Stimulated activated CD8-positive, alpha-beta memory T cell treated with anti-CD3 and anti-CD28 coated beads, Interleukin-7, amount 100 ng/mL, for 4 hours (primary cell): ENCODE measurements at regions not wholly inside any gene's neighbourhood (a gene's known extent, or its start where the extent isn't known, plus 50 kb on each side); places are given as distances from the start of the nearest gene placed in this dataset.
"Not testable (repeated sequence)": the region's sequence is repeated elsewhere in the genome, so short reads cannot be mapped to it uniquely, and the experiment has no call there.

Experiments used
- DNase-seq, 2 donors: peaks; one replicate each; pipeline ENCODE4 v3.0.0-alpha.2; 2020; ENCODE audit warnings: low read depth in 2 of 2

DNA sequence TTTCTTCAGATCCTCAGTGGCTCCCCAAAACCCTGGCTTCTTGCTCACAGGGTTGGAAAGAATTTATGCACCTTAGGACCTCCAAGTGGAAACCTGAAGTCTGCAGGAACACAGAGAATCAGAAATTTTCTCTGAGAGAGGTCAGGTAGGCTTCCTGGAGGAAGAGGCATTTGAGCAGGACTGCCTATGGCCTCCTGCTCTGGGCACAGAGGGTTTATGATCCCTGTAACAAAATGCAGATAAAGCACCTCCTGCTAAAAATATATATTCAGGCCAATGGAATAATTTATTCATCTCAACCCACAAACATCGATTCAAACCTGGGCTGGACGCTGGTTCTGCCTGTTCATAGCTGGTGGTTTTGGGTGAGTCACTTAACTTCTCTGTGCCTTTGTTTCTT, 68.1 kb upstream of the FGF3 start:
- no peak for DNase-seq

DNA sequence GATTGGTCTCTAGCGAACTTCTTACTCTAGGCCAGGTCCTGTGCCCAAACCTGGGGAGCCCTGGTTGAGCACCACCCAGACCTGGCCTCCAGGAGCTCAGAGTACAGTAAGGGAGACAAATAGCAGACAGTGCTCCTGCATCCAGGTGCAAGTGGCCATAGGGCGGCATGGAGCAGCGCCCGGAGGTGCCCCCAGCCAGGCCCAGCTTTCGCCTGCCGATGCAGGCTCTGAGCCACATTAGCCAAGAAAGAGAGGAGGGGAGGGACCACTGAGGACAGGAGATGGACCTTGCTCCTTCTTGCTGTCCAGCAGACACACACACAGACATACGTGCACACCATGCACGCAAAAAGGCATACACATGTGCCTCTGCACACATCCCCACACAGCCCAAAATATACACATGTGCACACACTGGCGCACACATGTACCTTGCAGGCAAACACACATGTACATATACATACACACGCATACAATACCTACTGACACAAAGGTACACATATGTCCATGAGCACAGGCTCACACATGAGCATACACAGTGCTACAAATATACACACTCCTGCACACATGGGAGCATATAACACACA, 68.7 kb upstream of the FGF3 start:
- no peak for DNase-seq

DNA sequence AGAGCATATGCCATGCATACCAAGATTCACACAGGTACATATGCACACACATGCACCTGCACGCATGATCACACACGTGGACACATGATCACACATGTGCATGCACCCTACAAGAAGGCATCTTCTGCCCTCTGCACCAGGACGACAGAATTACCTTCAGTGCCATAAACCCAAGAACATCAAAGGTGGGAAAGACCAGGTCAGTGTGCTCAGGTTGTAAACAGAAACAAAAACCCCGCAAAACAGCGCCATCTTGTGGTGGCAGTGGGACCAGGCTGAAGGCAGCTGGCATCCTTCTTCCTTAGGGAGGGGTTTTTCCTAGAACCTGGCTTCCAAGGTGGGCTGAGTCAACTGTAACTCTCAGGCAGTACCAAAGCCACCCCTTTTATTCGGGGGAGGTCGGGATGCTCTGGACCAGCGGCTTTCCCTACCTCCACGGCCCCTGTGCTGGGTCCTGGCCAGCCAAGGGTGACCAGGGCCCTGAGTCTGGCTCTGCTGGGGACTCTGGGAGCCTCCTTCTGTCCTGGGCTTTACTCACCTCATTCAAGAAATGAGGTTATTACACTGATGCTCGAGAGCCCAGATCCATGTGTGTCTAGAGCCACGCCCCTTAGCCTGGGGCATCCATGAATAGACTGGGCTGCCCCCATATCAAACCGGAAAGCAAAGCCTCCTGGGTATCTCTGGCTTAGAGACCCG, 69.4 kb upstream of the FGF3 start:
- peak; percentile 24 to 25 for DNase-seq

DNA sequence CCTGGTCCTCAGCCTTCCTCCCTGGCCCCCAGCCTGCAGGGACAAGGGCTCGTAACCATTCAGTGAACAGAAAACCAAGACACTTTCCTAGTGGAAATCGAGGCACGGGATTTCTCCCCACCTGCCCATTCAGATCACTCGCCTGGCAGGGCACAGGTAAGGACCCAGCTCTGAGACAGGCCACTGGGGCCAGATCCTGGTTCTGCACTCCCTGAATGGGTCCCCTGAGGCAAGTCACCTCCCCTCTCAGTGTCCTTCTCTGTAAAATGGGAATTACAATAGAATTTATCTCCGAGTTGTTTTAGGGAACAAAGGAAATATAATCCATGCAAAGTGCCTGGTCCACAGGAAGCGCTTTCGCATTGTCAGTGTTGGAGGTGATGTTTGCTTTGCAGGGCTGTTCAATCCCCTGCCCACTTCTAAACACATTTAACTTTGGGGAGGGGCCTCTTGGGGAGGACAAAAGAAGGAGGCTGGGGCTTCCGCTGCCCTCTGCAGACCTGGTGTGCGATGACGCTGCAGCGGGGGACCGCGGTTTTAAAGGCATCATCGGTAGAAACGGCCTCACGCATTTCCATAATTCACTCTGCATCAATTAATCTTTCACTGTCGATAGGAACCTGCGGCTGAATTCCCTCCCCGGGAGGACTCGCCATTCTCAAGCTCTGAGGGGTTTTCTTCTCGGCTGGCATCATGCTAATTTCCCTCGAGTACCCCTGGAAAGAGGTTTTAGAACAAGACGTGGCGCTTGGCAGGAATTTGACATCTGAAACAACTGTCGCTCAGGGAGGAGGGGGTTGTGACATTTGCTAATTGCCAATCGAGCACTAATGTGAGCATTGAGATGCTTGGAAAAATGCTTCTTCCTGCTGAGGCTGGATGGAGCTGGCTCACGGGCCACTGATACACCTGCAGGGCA, 70.4 kb upstream of the FGF3 start:
- no peak for DNase-seq

DNA sequence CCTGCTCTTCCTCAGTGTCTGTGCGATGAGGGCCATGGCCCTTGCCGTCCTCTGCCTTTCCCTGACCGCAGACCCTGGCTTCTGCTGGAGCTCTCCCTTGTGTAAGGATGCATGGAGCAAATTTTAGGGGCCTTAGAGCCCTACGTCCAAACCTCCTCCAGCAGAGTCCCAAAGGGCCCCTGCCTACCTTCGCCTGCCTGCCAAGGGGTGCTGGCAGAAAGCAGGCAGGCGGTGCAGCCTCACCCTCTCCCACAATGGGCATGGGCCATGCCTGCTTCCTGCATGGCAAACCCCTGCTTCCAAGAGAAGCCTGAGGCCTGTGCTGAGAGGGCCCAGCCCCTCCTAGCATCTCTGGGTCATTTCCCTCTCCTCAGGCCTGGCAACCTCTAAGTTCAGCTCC, 71.3 kb upstream of the FGF3 start:
- no peak for DNase-seq

DNA sequence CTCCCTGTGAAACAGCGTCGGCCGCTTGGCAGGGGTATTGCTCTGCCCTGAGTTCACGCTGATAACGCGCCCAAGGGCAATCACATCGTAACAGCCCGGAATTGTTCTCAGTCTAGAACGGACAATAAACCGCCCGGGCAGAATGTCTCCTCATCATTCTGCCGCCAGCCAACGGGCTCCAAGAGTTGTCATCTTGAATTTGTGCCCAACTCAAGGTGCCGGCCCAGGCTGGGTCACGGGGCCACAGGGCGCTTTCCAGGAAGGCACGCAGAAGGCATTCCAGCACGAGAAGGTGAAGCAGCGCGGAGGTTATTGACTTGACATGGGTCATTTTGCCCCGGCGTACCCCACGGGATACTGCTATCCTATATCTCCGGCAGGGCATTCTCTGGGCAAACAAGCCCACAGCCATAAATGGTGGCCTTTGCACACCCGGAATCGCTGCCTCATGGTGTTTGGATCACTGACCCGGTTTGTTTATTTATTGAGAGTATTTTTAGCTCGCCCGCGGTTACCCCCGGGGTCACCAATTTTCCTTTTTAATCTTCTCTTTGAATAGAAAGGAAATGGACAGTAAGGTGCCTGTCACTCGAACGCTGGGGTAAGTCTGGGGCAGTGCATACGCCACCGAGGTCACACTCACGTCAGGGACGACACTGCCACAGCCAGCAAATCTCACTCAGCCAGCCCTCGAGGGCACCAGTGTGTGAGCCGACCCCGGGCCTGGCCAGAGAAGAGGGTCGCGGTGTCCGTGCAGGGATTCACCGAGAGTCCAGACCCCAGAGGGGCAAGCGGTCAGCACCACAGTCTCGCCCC, 72.4 kb upstream of the FGF3 start:
- DNase-seq: no peak

DNA sequence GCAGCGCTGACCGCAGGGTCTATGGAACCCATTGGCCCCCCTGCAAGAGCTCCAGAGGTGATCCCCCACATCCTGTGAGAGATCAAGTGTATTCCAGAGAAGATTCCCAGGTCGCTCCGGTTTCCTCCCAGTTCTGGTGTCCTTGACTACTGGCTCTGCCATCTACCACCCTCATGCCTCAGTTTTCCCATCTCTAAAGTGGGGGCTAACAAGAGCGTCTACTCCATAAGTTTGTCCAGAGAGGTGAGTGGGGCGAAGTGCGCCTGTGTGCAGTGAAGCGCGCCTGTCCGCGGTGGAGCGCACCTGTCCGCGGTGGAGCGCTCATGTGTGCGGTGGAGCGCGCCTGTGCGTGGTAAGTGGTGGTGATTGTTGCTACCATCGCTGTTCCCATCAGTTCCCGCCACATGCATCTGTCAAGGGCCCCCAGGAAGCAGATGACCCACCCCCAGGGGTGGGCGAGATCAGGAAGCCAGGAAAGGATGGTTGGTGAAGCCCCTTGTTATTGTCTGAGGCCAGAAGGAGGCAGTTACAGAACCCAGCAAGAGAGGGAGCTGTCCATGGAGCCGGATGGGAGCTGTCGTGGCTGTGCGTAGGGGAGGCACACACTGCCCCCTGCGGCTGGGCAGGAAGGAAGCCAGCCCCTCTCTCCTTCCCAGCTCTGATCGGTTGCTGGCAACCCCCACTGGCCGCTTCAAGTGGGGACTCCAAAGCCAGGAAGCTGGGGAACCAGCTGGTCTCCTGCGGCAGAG, 73.2 kb upstream of the FGF3 start:
- no peak for DNase-seq

DNA sequence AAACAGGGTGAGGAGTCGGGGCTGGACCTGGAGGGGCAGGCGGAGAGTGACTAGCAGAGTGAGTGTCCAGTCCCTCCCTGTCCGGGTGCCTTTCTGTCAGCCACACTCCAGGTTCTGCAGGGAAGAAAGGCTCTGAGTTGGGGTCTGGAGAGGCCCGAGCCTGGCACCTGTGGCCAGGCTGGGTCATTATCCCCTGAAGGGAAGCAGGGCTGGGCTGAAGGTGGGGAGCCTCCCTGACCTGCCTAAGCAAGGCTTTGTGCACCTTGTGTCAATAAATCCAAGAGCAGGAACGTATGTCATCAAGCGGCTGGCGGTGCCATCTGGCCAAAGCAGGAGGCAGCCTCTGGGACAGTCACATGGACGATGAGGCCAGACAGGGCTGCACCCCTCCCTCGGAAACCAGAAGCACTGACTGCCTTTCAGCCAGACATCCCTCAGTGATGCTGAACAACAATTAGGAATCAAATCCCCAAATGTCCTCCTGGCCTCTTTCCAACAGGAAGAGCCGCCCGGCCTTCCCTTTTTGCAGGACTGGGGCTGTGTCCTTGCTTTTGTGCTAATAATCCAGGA, 73.9 kb upstream of the FGF3 start:
- DNase-seq: no peak

DNA sequence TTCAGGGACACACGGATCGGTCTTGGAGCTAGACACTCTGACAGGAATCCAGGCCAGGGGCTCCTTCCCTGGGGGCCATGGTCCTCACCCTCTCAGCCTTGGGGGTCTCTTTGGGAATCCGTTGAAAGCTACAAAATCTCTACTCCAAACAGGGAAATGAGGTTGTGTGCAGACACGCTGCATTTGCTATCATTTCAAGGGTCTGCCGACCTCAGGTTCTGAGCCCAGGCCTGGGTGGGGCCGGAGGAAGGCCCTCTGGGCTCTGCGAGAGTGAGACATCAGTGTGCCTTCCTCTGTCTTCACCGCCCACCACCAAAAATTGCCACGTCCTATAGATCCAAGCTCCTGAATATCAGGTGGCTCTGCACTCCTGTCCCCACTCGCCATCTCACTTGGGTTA, 74.4 kb upstream of the FGF3 start:
- DNase-seq: no peak

DNA sequence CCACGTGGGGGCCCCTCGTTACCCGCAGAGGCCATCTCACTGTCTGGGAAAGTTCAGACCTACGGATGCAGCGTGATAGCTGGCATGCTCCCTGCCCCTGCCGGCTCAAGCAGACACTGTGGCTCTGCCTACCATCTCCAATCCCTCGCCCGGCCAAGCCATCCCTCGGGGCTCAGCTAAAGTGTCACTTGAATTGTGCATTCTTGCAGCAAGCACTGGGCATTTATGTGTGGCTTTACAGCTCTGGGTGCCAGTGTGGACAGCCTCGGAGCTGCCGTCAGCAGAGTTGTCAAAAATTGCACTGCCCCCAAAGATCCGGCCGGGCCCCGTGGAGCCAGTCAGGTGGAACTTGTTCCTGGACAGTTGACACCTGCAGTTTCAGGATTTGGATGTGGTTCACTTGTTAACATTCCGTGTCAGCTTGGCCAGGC, 75.0 kb upstream of the FGF3 start:
- no peak for DNase-seq

DNA sequence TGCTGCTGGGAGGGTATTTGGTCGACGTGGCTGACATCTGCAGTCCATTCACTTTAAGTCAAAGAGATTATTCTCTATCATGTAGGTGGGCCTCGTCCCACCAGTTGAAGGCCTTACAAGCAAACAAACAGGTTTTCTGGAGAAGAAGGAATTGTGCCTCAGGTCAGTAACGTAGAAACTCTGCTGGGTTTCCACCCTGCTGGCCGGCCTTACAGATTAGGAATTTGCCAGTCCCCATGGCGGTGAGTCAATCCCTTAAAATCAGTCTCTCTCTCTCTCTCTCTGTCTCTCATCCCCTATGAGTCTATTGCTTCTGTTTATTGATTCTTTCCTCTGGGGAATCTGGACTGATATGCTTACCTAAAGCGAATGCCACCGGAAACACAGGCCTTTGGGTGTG, 75.4 kb upstream of the FGF3 start:
- no peak for DNase-seq

DNA sequence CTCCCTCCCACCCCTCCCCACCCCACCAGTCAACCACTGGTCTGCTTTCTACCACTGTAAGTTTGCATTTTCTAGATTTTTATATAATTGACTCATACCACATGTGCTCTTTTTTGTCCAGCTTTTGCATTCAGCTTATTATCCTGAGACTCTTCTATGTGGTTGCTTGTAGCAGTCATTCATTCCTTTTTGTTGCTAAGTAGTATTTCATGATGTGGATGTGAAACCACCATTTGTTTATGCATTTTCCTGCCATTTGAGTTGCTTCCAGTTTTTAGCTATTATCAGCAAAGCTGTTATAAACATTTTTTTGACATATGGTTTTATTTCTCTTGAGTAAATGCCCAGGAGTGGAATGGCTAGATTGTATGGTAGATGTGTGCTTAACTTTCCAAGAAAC, 77.0 kb upstream of the FGF3 start:
- no peak for DNase-seq

DNA sequence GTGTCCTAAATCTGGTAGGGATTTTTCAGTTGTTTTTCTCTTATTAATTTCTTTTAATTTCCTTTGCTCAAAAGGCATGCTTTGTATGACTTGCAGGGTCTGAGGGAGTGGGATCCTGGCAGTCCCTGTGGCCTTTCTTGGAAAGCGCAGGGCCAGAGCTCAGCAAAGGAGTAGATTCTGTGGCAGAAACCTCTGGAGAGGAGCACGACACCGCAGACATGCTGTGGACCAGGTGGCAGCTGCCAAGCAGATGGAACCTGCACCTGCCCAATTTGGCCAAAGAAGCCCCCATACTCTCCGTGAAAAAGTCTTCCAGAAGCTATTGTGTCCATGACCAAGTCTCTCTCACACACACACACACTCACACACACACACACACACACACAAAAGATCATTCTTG, 78.9 kb upstream of the FGF3 start:
- no peak for DNase-seq

DNA sequence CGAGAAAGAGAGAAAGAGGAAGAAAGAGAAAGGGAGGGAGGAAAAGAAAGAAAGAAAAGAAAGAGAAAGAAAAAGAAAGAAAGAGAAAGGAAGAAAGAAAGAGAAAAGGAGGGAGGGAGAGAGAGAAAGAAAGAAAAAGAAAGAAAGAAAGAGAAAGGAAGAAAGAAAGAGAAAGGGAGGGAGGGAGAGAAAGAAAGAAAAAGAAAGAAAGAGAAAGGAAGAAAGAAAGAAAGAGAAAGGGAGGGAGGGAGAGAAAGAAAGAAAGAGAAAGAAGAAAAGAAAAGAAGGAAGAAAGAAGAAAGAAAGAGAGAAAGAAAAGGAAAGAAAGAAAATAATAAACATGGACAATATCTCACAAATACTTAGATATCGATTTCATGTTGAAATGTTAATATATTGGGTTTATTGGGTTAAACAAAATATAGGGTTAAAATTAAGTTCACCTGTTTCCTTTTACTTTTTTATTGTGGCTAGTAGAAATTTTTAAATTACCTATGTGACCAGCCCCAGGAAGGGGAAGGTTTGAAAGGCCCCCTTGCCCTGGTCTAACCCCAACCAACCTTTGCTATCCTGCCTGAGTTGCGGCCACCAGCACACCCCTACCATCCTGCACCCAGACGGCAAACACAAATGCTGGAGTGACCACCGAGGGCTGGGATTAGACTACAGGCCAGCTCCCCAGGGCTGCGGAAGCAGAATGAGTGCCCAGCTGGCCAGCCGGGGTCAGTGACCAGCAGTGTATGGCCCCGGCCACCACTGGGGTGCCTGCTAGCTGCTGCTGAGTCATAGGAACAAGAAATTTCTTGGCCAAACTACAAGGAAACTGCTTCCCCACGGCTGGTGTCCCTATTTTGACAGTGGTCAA, 81.0 kb upstream of the FGF3 start:
- DNase-seq: no peak

DNA sequence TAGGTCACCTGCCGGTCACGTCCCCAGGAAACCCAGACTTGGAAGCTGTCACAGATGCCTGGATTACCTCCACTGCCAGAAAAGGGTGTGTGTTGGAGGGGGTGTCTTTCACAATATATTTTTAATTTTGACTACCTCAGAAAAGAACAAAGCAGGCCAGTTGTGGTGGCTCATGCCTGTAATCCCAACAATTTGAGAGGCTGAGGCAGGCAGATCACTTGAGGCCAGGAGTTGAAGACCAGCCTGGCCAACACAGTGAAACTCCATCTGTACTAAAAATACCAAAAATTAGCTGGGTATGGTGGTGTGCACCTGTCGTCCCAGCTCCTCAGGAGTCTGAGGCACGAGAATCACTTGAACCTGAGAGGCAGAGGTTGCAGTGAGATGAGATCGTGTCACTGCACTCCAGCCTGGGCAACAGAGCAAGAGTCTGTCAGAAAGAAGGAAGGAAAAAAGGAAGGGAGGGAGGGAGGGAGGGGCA, 81.6 kb upstream of the FGF3 start:
- not testable (repeated sequence) for DNase-seq

DNA sequence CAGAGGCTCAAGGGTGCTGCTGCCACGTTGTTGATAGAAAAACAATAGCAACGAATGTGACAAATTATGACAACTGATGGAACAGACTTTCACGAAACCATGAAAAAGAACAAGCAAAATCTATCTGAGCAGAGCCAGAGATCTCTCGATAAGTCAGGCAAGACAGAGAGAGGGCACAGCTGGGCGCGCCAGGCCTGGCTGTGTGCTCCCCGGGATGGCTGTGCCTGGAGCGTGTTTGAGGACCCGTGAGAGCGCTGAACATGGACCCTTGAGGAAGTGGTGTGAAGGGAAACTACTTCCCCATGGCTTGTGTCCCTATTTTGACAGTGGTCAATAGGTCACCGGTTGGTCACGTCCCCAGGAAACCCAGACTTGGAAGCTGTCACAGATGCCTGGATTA, 83.1 kb upstream of the FGF3 start:
- no peak for DNase-seq

DNA sequence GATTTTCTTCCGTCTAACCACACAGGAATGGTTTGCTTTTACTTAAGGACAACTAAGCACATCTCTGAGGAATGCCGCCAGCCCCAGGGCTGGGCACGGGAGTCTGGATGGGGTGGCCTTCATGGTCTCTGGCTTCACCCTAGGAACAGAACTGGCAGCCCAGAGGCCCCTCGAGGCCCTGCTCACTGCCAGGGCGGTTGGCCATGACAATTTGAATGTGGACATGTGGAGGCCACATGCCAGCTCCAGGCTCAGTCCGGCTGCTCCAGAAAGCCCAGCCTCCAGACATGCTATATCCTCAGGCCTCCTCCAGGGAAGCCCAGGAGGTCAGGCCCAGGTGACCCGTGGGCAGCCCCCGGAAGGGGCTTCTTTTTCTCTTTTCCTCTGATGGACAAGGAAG, 84.0 kb upstream of the FGF3 start:
- DNase-seq: no peak

DNA sequence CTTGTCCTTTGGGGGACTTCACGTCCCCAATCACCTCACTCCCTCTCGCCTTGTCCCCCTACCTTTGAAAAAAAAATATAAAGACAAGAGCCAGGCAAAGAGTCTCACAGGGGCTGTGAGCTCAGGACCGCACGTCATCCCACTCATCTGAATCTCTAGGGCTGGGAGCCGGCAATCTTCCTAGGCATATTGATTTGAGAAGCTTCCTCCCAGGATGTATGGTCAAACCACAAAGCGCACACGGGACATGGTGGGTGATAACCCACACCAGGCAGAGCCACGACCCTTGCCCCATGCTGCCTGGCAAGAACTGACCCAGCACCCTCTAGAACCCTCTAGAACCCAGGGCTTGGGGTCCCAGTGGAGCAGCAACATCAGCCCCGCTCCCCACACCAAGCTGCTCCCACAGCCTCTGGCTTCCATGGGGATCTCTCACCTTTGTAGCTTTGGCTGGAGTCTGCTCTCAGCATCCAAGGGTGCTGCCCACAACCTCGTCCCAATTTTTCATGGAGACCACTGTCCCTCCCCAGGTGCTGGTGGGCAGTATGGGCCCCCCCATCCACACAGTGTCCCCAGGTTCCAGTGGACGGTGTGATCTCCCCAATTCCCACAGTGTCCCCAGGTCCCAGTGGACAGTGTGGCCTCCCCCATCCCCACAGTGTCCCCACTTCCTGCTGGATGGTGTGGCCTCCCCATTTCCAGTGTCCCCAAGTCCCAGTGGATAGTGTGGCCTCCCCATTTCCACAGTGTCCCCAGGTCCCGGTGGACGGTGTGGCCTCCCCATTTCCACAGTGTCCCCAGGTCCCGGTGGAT, 85.2 kb upstream of the FGF3 start:
- DNase-seq: no peak

DNA sequence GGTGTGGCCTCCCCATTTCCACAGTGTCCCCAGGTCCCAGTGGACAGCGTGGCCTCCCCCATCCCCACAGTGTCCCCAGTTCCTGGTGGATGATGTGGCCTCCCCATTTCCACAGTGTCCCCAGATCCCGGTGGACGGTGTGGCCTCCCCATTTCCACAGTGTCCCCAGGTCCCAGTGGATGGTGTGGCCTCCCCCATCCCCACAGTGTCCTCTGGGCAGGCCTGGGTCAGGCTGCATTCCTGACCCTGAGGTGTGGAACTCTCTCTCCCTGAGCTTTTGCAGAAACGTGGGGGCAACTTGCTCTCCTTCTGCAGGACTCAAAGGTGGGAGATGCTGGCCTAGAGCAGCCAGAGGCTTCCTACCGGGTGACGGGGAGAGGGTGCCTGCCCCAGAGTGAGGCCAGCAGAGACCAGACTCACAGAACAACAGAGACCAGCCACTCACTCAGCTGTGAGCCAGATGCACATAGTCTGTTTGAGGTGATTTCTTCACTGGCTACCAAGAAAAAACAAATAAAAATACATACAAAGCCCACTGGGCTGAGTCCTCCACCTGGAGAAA, 85.8 kb upstream of the FGF3 start:
- DNase-seq: no peak
